T-helper 17 cell (primary cell): ENCODE measurements at regions not wholly inside any gene's neighbourhood (a gene's known extent, or its start where the extent isn't known, plus 50 kb on each side); places are given as distances from the start of the nearest gene placed in this dataset.

Experiments
- ATAC-seq: fragments of 150-1000 bp; cut with Tn5 transposase; 2 replicates; pipeline ENCODE4 v1.10.0; 2021; ENCODE audit warnings: mild to moderate bottlenecking, moderate library complexity
- DNase-seq, 3 donors: peaks; one replicate each; pipeline versions ENCODE4 v3.0.0 to v3.0.0-alpha.2; 2020 to 2021
- H3K9me3 ChIP-seq: one replicate; pipeline ENCODE4 v1.7.0; 2013; ENCODE audit warnings: low read length, mild to moderate bottlenecking; ENCODE audit not compliant: control insufficient read depth, poor library complexity, severe bottlenecking
- H3K27ac Mint-ChIP-seq: one replicate; pipeline ENCODE4 v1.8.0; 2022; ENCODE audit warnings: mild to moderate bottlenecking, moderate library complexity, mixed read lengths
- H3K27me3 Mint-ChIP-seq: one replicate; pipeline ENCODE4 v1.8.0; 2022; ENCODE audit warnings: mixed read lengths
- H3K36me3 Mint-ChIP-seq: one replicate; pipeline ENCODE4 v1.8.0; 2022; ENCODE audit warnings: low read depth, mixed read lengths
- H3K4me1 Mint-ChIP-seq: one replicate; pipeline ENCODE4 v1.8.0; 2022; ENCODE audit warnings: mild to moderate bottlenecking, mixed read lengths
- H3K4me3 Mint-ChIP-seq: one replicate; pipeline ENCODE4 v1.8.0; 2022; ENCODE audit warnings: mild to moderate bottlenecking, moderate library complexity, mixed read lengths

- no peaks in the 10 kb centered on the region for H3K36me3 Mint-ChIP-seq
- no peaks in the 10 kb centered on the region for H3K27me3 Mint-ChIP-seq
- H3K9me3 ChIP-seq, result no peaks in the 10 kb centered on the region
- no peak for ATAC-seq
- H3K27ac Mint-ChIP-seq, result no peak overlapping the region
- no peaks in the 10 kb centered on the region for H3K4me1 Mint-ChIP-seq
- DNase-seq, result no peak
- no peak overlapping the region for H3K4me3 Mint-ChIP-seq
Observed at GRCh38 chr2:220491670-220492069, 864.2 kb downstream of the SLC4A3 start.

GRCh38 chr2:220493871-220494525 is 866.6 kb downstream of the SLC4A3 start:
- no peaks in the 10 kb centered on the region for H3K9me3 ChIP-seq
- Mint-ChIP-seq H3K4me3 (no peak overlapping the region), H3K27ac (no peak overlapping the region), H3K4me1 (no peaks in the 10 kb centered on the region), H3K27me3 (no peaks in the 10 kb centered on the region), H3K36me3 (no peaks in the 10 kb centered on the region)
- DNase-seq (no peak), ATAC-seq (no peak)

DNA sequence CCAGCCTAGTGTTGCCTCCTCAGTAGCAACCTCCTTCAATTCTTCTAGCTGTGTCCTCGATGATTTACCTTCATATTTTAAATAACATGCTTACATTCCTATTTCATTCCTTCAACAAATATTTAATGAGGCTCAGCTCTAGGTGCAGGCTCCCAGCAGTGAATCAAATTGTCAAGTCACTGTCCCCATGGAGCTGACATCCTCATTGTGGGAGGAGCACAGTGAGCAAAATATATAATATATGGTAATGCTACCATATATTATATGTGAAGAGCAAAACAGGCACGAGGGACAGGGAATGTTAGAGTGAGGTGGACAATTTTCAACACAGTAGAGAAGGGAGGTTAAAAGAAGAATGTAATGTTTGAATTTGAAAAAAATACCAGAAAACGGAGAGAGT is 869.1 kb downstream of the SLC4A3 start:
- H3K4me1 Mint-ChIP-seq, result no peaks in the 10 kb centered on the region
- H3K27ac Mint-ChIP-seq, result no peak overlapping the region
- DNase-seq (no peak), ATAC-seq (no peak)
- H3K9me3 ChIP-seq, result no peaks in the 10 kb centered on the region
- H3K36me3 Mint-ChIP-seq, result no peaks in the 10 kb centered on the region
- H3K4me3 Mint-ChIP-seq, result no peak overlapping the region
- H3K27me3 Mint-ChIP-seq, result no peaks in the 10 kb centered on the region

GRCh38 chr2:220499225-220499624 is 871.8 kb downstream of the SLC4A3 start:
- no peaks in the 10 kb centered on the region for H3K27me3 Mint-ChIP-seq
- no peak overlapping the region for H3K27ac Mint-ChIP-seq
- no peaks in the 10 kb centered on the region for H3K9me3 ChIP-seq
- H3K4me3 Mint-ChIP-seq, result no peak overlapping the region
- H3K36me3 Mint-ChIP-seq, result no peaks in the 10 kb centered on the region
- no peaks in the 10 kb centered on the region for H3K4me1 Mint-ChIP-seq
- ATAC-seq, result no peak
- DNase-seq, result no peak

DNA sequence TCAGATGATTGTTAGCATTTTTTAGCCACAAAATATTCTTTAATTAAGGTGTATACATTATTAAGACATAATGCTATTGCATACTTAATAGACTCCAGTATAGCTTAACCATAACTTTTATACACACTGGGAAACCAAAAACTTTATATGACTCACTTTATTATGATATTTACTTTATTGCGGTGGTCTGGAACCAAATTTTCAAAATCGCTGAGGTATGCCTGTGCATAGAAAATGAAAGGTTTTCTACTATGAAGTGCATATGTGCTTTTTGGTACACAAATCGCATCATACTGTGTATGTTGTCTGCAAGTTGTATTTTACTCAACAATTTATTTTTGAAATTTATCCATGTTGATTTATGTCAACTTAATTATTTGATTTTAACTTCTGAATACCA is 875.1 kb downstream of the SLC4A3 start:
- no peaks in the 10 kb centered on the region for H3K9me3 ChIP-seq
- Mint-ChIP-seq H3K4me1 (no peaks in the 10 kb centered on the region), H3K27ac (no peak overlapping the region), H3K36me3 (no peaks in the 10 kb centered on the region), H3K4me3 (no peak overlapping the region), H3K27me3 (no peaks in the 10 kb centered on the region)
- ATAC-seq, result no peak
- DNase-seq, result no peak

DNA sequence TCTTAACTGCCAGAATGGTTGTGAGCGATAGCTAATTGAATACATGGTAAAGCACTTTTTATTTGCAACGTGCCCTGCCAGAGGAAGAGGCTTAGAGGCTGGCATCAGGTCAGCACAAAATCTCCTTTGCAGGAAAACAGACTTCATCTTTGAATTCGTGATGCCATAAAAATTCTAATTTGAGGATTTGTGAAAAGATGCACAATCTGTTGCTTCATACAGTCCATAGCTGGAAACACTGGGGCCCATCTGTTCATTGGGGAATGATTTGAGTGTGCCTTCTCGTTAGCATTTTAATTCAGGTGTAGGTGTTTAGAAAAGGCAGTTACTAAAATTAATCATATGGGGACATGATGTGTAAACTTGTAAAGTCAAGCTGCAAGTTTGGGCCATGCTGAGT is 876.0 kb downstream of the SLC4A3 start:
- no peak for ATAC-seq
- no peak for DNase-seq
- H3K9me3 ChIP-seq, result no peaks in the 10 kb centered on the region
- Mint-ChIP-seq H3K27ac (no peak overlapping the region), H3K4me3 (no peak overlapping the region), H3K27me3 (no peaks in the 10 kb centered on the region), H3K4me1 (no peaks in the 10 kb centered on the region), H3K36me3 (no peaks in the 10 kb centered on the region)

GRCh38 chr2:220504938-220505503 is 877.6 kb downstream of the SLC4A3 start:
- DNase-seq (no peak), ATAC-seq (no peak)
- Mint-ChIP-seq H3K36me3 (no peaks in the 10 kb centered on the region), H3K27ac (no peak overlapping the region), H3K4me1 (no peaks in the 10 kb centered on the region), H3K4me3 (no peak overlapping the region), H3K27me3 (no peaks in the 10 kb centered on the region)
- no peaks in the 10 kb centered on the region for H3K9me3 ChIP-seq

GRCh38 chr2:220506466-220506865 is 879.0 kb downstream of the SLC4A3 start:
- ATAC-seq (no peak), DNase-seq (no peak)
- Mint-ChIP-seq H3K36me3 (no peaks in the 10 kb centered on the region), H3K4me1 (no peaks in the 10 kb centered on the region), H3K27me3 (no peaks in the 10 kb centered on the region), H3K4me3 (no peak overlapping the region), H3K27ac (no peak overlapping the region)
- H3K9me3 ChIP-seq, result no peaks in the 10 kb centered on the region

GRCh38 chr2:220509096-220509757 is 881.8 kb downstream of the SLC4A3 start:
- no peaks in the 10 kb centered on the region for H3K9me3 ChIP-seq
- no peaks in the 10 kb centered on the region for H3K36me3 Mint-ChIP-seq
- ATAC-seq (no peak), DNase-seq (no peak)
- no peak overlapping the region for H3K4me3 Mint-ChIP-seq
- no peaks in the 10 kb centered on the region for H3K27me3 Mint-ChIP-seq
- H3K4me1 Mint-ChIP-seq, result no peaks in the 10 kb centered on the region
- H3K27ac Mint-ChIP-seq, result no peak overlapping the region

- no peak overlapping the region for H3K27ac Mint-ChIP-seq
- ATAC-seq (no peak), DNase-seq (no peak)
- no peaks in the 10 kb centered on the region for H3K9me3 ChIP-seq
- no peaks in the 10 kb centered on the region for H3K4me1 Mint-ChIP-seq
- no peaks in the 10 kb centered on the region for H3K36me3 Mint-ChIP-seq
- no peak overlapping the region for H3K4me3 Mint-ChIP-seq
- no peaks in the 10 kb centered on the region for H3K27me3 Mint-ChIP-seq
Observed at GRCh38 chr2:220509966-220510365, 882.5 kb downstream of the SLC4A3 start.

DNA sequence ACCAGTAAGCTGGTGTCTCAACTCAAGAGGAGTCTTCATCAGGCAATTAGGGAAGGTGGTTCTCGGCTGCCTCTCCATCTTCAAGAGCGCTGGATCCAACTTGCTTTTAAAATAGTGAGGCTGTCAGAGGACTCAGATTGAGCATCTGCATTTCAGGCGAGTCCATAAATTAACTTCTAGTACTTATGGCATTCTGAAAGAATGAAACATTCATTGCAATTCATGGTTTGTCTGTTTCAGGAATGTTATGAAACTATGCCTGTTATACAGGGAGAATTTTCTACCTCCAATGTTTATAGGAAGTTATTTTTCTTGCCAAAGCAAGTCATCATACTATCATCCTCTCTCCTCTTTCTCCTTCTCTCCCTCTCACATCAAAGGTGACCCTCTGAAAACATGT is 883.2 kb downstream of the SLC4A3 start:
- H3K27ac Mint-ChIP-seq, result no peak overlapping the region
- no peak overlapping the region for H3K4me3 Mint-ChIP-seq
- no peaks in the 10 kb centered on the region for H3K27me3 Mint-ChIP-seq
- no peaks in the 10 kb centered on the region for H3K9me3 ChIP-seq
- H3K4me1 Mint-ChIP-seq, result no peaks in the 10 kb centered on the region
- no peak for DNase-seq
- H3K36me3 Mint-ChIP-seq, result no peaks in the 10 kb centered on the region
- ATAC-seq, result no peak

DNA sequence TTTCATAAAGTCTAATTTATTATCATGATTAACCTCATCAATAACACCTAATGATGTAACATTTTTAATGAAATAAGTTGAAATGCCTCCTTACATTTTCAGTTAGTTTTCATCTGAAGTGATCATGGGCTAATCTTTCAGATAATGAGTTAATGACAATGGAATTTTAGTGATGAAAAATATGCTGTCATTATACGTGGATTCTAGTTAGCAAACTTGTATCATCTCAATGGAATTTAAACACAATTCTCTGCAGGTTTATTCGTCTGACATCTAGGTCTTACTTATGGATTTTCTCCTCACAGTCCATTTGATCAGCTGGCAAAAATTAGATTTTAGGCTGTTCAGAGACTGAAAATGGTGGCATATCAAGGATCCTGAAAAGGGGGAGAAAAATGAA is 885.0 kb downstream of the SLC4A3 start:
- no peaks in the 10 kb centered on the region for H3K27me3 Mint-ChIP-seq
- no peak overlapping the region for H3K4me3 Mint-ChIP-seq
- H3K4me1 Mint-ChIP-seq, result no peaks in the 10 kb centered on the region
- DNase-seq, result no peak
- no peaks in the 10 kb centered on the region for H3K36me3 Mint-ChIP-seq
- no peaks in the 10 kb centered on the region for H3K9me3 ChIP-seq
- no peak for ATAC-seq
- no peak overlapping the region for H3K27ac Mint-ChIP-seq

DNA sequence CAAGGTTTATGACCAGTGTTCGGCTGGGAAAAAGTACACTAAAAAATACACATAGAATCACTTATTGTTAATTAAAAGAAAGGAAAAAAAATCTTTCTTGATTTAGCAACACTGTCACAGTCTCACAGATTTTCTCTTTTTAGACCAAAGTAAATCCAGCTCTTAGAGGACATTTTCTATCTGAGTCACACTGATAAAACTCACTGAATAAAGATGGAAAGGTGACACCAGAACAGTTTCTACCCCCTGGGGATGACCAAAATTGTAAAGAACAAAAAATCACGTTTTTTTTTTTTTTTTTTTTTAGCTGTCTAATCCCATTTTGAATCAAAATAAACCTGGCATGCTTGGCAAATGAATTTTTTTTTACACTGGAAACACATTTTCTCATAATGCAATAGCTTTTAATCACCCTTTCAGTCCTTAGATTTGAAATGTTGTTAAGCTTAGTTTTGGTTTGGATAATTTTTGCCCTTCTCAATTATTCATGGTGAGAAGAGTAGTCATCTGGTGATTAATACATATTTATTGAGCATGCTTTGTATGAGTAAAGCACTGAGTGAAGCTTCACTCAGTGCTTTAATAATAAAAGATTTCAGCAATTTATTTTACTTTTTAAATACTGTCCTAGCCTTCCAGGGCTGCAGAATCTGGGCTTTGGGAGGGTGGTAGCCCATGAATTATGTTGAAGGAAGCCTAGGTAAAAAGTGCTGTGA is 886.3 kb downstream of the SLC4A3 start:
- H3K36me3 Mint-ChIP-seq, result no peaks in the 10 kb centered on the region
- ATAC-seq (no peak), DNase-seq (no peak)
- H3K9me3 ChIP-seq, result no peaks in the 10 kb centered on the region
- H3K4me3 Mint-ChIP-seq, result no peak overlapping the region
- no peaks in the 10 kb centered on the region for H3K4me1 Mint-ChIP-seq
- no peaks in the 10 kb centered on the region for H3K27me3 Mint-ChIP-seq
- H3K27ac Mint-ChIP-seq, result no peak overlapping the region
